Stomach (tissue), 8 donors: ENCODE measurements at regions not wholly inside any gene's neighbourhood (a gene's known extent, or its start where the extent isn't known, plus 50 kb on each side); places are given as distances from the start of the nearest gene placed in this dataset.

Source experiments
- DNase-seq, 2 donors: peaks; one replicate each; pipeline versions ENCODE4 v3.0.0 to v3.0.0-alpha.2; 2013 to 2019
- H3K27ac ChIP-seq, 5 donors: fragments of 200-600 bp in 4 of 5; sonication (generic) in 4 of 5; one replicate each; pipeline ENCODE4 v1.5.1; 2013 to 2019; ENCODE audit warnings: mild to moderate bottlenecking in 1 of 5, moderate library complexity in 1 of 5
- H3K27me3 ChIP-seq, 3 donors: fragments of 200-600 bp; sonication (generic); one replicate each; pipeline ENCODE4 v1.5.1; 2017 to 2019; ENCODE audit warnings: mixed run types in 1 of 3
- H3K36me3 ChIP-seq, 4 donors: fragments of 200-600 bp; sonication (generic); 1 replicate in 3 of 4; 2 replicates in 1 of 4; pipeline ENCODE4 v1.5.1; 2016 to 2019
- H3K4me1 ChIP-seq, 4 donors: fragments of 200-600 bp; sonication (generic); one replicate each; pipeline ENCODE4 v1.5.1; 2016 to 2019
- H3K4me3 ChIP-seq, 4 donors: fragments of 200-600 bp; sonication (generic) in 3 of 4; one replicate each; pipeline ENCODE4 v1.5.1; 2016 to 2019; ENCODE audit warnings: mild to moderate bottlenecking in 1 of 4
- H3K9me3 ChIP-seq, 4 donors: fragments of 200-600 bp; sonication (generic); one replicate each; pipeline ENCODE4 v1.5.1; 2016 to 2019
- CTCF ChIP-seq, 7 experiments: fragments of 450-650 bp in 4 of 7; fragments of 200-600 bp in 3 of 7; sonication (generic) in 3 of 7; IDR thresholded peaks; one replicate each; pipeline ENCODE4 v1.5.1; 2016 to 2019; ENCODE audit warnings: antibody characterized with exemption in 7 of 7, control low read depth in 2 of 7, mild to moderate bottlenecking in 1 of 7
- EP300 ChIP-seq: sonication (generic); formaldehyde crosslinking; IDR thresholded peaks from one replicate; pipeline ENCODE4 v1.6.1; 2017; ENCODE audit warnings: antibody characterized with exemption
- POLR2A ChIP-seq, 4 donors: fragments of 450-650 bp; IDR thresholded peaks; one replicate each; pipeline ENCODE4 v1.6.1; 2016; ENCODE audit warnings: antibody characterized with exemption in 4 of 4, control low read depth in 2 of 4, mild to moderate bottlenecking in 1 of 4, moderate library complexity in 1 of 4
- POLR2AphosphoS5 ChIP-seq, 3 donors: sonication (generic); formaldehyde crosslinking; IDR thresholded peaks; one replicate each; pipeline ENCODE4 v1.6.1; 2016; ENCODE audit warnings: antibody characterized with exemption in 3 of 3
- WGBS, 5 donors: extraction: QIAGEN DNeasy Blood & Tissue Kit in 3 of 5; methylation state at CpG; one replicate each; pipeline versions ENCODE4 v1.1.5 to v1.1.7; 2013 to 2018; 5-methylcytosine and 5-hydroxymethylcytosine counted together
- intact Hi-C: fragments of 100-400 bp; cut with DNase I; formaldehyde crosslinking; loops from one replicate; pipeline ENCODE4 v1.15.1; 2023; ENCODE audit warnings: low total_unique reads
- donor health status: healthy with polysubstance abuse.
- donor health status: Bipolar disorder and iron deficiency.
- donor health status: healthy.

DNA sequence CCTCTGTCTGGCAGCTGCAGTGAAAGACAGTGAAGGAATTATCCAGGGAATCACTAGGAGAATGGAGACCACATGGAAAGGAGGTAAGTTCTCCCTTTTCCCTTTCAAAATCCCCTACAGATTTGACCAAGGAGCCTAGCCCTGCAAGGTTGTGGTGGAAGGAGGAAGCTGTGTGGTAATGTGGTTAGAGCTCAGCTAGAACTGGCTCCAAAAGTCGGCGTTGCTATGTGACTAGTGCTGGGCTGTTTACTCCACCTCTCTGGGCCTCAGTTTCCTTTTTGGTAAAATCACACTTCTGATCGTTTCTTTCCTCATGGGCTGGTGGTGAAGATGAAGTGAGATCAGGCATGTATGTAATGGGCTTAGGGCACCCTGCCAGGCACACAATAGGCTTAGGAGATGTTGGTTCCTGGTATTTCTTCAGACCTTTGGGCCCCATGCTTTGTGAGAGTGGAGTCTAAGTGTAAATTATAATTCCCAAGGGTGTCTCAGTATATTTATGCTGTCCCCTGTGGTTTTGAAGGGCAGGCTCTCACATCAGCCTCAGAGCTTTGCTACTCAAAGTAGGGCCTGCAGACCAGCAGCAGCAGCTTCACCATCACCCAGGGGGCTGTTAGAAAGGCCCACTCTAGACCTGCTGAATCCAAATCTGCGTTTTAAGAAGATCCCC, 183.7 kb upstream of the BCOR start:
- intact Hi-C loops: no loop called here

GRCh38 chrX:40279762-40280161, 182.0 kb upstream of the BCOR start:
- peaks cover 0 to 31% (median 11%) of the 10 kb centered on the region in 4 donors for H3K9me3 ChIP-seq
- H3K27me3 ChIP-seq: no peaks in the 10 kb centered on the region
- 68 to 92% (median 81%) methylated on average over 3 to 5 of the region's 5 CpGs for WGBS, 5 donors
- TF ChIP-seq POLR2A (IDR thresholded peaks at IDR 0.05) (no peak), CTCF (IDR thresholded peaks at IDR 0.05) (no peak), EP300 (no peak), POLR2AphosphoS5 (IDR thresholded peaks at IDR 0.05) (no peak)
- intact Hi-C loops: no loop called here
- no peak for DNase-seq
- H3K36me3 ChIP-seq: no peaks in the 10 kb centered on the region
- H3K27ac ChIP-seq: no peak overlapping the region
- H3K4me1 ChIP-seq: no peaks in the 10 kb centered on the region
- no peak overlapping the region for H3K4me3 ChIP-seq

More for the DNA sequence above, 183.7 kb upstream of the BCOR start:
- Histone ChIP-seq H3K4me1 (no peaks in the 10 kb centered on the region), H3K9me3 (peaks cover 0 to 34% (median 12%) of the 10 kb centered on the region in 4 donors), H3K27me3 (no peaks in the 10 kb centered on the region), H3K36me3 (no peaks in the 10 kb centered on the region), H3K27ac (no peak overlapping the region), H3K4me3 (no peak overlapping the region)
- TF ChIP-seq CTCF (IDR thresholded peaks at IDR 0.05) (no peak), POLR2AphosphoS5 (IDR thresholded peaks at IDR 0.05) (no peak), EP300 (no peak)
- 54 to 87% (median 79%) methylated on average over 4 of the region's 4 CpGs for WGBS, 5 donors
- no peak for DNase-seq

DNA sequence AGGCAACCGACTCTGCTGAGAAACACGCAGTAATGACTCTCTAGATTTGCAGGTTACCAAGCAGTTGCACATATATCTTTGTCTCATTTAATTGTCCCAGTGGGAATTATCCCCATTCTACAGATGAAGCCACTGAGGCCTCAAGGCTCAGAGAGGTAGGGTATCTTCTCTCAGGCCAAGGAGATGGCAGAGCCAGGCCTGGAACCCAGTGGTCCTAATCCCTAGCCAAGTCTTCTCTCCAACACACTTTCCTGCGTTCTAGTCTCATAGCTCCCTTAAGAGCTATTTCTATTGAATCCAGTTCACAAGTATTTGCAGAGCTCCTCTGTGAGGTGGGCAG, 181.3 kb upstream of the BCOR start:
- WGBS, 5 donors: 61 to 100% (median 73%) methylated on average over 1 to 3 of the region's 3 CpGs
- Histone ChIP-seq H3K9me3 (peaks cover 0 to 25% (median 9%) of the 10 kb centered on the region in 4 donors), H3K27me3 (no peaks in the 10 kb centered on the region), H3K4me1 (no peaks in the 10 kb centered on the region), H3K36me3 (no peaks in the 10 kb centered on the region), H3K4me3 (no peak overlapping the region), H3K27ac (no peak overlapping the region)
- DNase-seq: no peak
- TF ChIP-seq POLR2A (IDR thresholded peaks at IDR 0.05) (no peak), CTCF (IDR thresholded peaks at IDR 0.05) (no peak), EP300 (no peak), POLR2AphosphoS5 (IDR thresholded peaks at IDR 0.05) (no peak)
- intact Hi-C loops: no loop called here

DNA sequence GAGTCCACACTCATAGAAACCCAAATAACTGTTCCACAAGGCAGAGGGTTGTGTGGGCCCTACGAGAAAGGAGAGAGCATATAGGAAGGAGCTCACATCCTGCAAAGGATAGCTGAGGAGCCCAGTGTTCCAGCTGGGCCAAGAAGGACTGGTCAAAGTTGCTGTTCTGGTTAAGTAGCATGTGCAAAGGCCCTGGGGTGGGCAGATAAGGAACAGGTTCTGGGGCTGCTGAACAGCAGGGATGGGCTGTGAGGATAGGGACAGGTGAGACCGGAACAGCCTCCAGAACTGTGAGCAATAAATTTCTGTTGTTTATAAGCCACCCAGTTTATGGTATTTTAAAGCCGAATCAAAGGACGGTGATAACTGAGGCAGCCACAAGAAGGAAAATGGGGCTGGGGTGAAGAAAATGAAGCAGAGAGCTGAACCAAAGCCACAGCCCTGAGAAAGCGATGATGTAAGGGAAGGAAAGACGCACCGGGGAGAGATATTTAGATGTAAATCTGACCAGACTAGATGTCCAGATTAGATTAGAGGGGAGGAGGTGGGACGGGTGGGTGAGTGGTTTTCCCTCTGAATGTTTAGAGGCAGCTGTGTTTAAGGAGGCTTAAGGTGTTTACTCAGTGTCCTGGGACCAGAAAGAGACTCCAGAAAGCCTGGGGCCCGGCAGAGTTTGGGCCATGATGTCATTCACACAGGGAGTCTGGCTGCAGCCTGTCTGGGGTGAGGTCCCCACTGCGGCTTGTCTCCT, 180.8 kb upstream of the BCOR start:
- intact Hi-C loops: no loop called here
- Histone ChIP-seq H3K36me3 (no peaks in the 10 kb centered on the region), H3K9me3 (peaks cover 0 to 24% (median 9%) of the 10 kb centered on the region in 4 donors), H3K4me3 (no peak overlapping the region), H3K27me3 (no peaks in the 10 kb centered on the region), H3K27ac (no peak overlapping the region), H3K4me1 (no peaks in the 10 kb centered on the region)
- TF ChIP-seq POLR2AphosphoS5 (IDR thresholded peaks at IDR 0.05): no peak
- TF ChIP-seq EP300: no peak
- TF ChIP-seq POLR2A (IDR thresholded peaks at IDR 0.05): no peak
- no peak for TF ChIP-seq CTCF (IDR thresholded peaks at IDR 0.05)
- DNase-seq: peak in 1 of 2 donors; percentile 76
- 60 to 74% (median 62%) methylated on average over 8 to 10 of the region's 10 CpGs for WGBS, 5 donors
